Peyer's patch (tissue), 4 donors: ENCODE measurements at regions not wholly inside any gene's neighbourhood (a gene's known extent, or its start where the extent isn't known, plus 50 kb on each side); places are given as distances from the start of the nearest gene placed in this dataset.

Source experiments
- POLR2A ChIP-seq, 2 donors: fragments of 450-650 bp; IDR thresholded peaks; one replicate each; pipeline ENCODE4 v1.5.1; 2017; ENCODE audit warnings: antibody characterized with exemption in 2 of 2, mild to moderate bottlenecking in 2 of 2, moderate library complexity in 2 of 2
- TF ChIP-seq, protein P1 (sequence below), 6 experiments: fragments of 450-650 bp in 4 of 6; fragments of 200-600 bp in 2 of 6; sonication (generic) in 1 of 6; IDR thresholded peaks; one replicate each; pipeline ENCODE4 v1.5.1; 2017 to 2019; ENCODE audit warnings: antibody characterized with exemption in 6 of 6, mild to moderate bottlenecking in 3 of 6, moderate library complexity in 1 of 6

DNA sequence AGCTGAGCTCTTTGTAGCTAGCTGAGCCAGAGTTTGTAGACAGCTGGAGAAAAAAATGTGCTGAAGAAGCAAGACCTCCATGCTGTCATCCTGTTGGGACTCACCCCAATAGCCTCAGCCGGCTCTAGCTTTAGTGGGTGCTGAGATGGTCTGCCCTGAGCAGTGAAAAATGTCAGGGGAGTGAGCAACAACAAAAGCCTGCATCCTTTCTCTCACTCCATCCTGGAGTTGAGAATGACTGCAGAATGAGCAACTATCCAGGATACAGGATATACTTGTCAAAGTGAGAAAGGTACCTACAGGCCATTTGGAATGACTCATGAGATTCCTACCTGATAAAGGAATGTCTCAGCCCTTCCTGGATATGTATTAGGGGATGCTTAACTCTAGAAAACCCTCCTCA lies 146.1 kb upstream of the DLX2 start:
- TF ChIP-seq, protein P1, sequence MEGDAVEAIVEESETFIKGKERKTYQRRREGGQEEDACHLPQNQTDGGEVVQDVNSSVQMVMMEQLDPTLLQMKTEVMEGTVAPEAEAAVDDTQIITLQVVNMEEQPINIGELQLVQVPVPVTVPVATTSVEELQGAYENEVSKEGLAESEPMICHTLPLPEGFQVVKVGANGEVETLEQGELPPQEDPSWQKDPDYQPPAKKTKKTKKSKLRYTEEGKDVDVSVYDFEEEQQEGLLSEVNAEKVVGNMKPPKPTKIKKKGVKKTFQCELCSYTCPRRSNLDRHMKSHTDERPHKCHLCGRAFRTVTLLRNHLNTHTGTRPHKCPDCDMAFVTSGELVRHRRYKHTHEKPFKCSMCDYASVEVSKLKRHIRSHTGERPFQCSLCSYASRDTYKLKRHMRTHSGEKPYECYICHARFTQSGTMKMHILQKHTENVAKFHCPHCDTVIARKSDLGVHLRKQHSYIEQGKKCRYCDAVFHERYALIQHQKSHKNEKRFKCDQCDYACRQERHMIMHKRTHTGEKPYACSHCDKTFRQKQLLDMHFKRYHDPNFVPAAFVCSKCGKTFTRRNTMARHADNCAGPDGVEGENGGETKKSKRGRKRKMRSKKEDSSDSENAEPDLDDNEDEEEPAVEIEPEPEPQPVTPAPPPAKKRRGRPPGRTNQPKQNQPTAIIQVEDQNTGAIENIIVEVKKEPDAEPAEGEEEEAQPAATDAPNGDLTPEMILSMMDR (IDR thresholded peaks at IDR 0.05): no peak
- no peak for TF ChIP-seq POLR2A (IDR thresholded peaks at IDR 0.05)
